Fibroblast of skin of right quadriceps (primary cell): ENCODE measurements at regions not wholly inside any gene's neighbourhood (a gene's known extent, or its start where the extent isn't known, plus 50 kb on each side); places are given as distances from the start of the nearest gene placed in this dataset.

Experiments
- DNase-seq: peaks from one replicate; pipeline ENCODE4 v3.0.0-alpha.2; 2013

DNA sequence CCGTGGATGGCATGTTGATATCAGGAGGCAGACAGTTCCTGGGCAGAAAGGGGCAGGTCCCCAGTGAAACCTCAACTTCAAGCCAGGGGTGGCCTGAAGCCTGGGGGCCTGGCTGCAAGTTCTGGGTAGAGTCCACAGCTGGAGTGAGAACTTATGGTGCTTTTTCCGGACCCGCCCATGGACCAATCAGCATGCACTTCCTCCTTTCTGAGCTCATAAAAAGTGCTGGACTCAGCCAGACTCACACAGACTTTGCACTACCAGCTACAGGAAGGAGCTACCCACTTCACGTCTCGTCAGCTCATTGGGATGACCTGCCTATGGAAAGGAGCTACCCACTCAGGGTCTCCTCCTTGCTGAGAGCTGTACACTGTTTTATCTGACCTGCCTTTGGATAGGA is 183.1 kb upstream of the MC4R start:
- DNase-seq: no peak

GRCh38 chr18:60556326-60556725 is 183.8 kb upstream of the MC4R start:
- no peak for DNase-seq

- no peak for DNase-seq
These were observed 187.5 kb upstream of the MC4R start for GRCh38 chr18:60560071-60560470.

DNA sequence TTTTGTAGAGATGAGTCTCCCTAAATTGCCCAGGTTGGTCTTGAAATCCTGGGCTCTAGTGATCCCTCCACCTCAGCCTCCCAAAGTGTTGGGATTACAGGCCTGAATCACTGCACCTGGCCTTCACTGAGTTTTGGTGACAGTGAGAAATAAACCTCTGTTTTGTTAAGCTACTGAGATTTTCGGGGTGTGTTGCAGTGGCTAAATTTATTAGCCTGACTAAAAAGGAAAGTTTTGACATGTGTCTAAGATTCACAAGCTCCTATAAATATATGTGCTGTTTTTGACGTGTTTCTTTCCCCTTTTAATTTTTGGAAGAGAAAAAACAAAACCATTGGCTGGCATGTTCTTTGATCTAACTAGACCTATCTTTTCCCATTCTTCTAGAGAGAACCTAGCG is 190.5 kb upstream of the MC4R start:
- no peak for DNase-seq

DNA sequence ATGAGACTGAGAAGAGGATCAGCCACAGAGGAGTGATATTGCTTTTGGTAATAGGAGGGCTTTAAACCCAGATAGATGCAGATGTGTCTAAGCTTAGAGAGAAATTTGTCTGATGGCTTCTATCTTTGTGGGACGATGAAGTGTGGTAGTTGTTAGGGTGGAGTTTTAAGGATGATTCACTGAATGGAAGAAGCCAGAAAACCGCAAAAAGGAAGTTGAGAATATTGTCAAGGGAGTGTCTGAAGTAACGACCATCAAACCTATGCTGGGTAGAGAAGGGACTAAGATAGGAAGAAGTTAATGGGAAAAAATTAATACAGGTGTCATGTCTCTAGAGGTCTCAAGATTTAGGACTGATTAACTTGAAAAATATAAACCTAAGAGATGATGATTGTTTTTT is 195.6 kb upstream of the MC4R start:
- DNase-seq: no peak

- no peak for DNase-seq
These were observed 197.6 kb upstream of the MC4R start for GRCh38 chr18:60570172-60570571.

- DNase-seq: no peak
These were observed 204.9 kb upstream of the MC4R start for GRCh38 chr18:60577457-60577856.

GRCh38 chr18:60585670-60586069 is 213.1 kb upstream of the MC4R start:
- DNase-seq: no peak

DNA sequence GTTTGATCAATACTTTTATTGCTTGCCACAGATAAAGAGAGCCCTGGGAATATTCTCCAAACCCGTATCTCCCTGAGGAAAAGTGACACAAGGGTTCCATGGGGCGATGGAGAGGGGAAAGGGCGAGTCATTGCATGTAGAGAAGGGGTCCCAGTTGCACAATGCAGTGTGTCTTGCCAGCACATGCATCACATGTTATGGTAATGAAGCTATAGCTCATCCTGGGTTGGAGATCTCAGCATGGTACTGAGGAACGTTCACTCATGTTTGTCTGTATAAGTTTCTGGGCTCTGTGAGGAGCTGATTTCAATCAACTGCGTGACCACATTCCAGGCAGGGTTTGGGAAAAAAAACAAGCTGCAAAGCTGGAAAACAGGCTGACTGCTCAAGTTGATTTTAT is 220.7 kb upstream of the MC4R start:
- no peak for DNase-seq

DNA sequence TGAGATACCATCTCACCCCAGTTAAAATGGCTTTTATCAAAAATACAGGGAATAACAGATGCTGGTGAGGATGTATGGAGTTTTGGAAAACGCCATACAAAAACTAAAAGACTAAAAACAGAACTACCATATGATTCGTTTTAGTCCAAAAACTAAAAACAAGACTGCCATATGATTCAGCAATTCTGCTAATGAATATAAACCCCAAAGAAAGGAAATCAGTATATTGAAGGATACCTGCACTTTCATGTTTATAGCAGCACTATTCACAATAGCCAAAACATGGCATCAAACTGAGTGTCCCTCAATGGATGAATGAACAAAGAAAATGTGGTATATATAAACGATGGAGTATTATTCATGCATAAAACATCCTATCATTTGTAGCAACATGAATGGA is 224.4 kb upstream of the MC4R start:
- DNase-seq: no peak

GRCh38 chr18:60599267-60599666 is 226.7 kb upstream of the MC4R start:
- DNase-seq: no peak

- no peak for DNase-seq
These were observed 227.4 kb upstream of the MC4R start for GRCh38 chr18:60599995-60600394.

DNA sequence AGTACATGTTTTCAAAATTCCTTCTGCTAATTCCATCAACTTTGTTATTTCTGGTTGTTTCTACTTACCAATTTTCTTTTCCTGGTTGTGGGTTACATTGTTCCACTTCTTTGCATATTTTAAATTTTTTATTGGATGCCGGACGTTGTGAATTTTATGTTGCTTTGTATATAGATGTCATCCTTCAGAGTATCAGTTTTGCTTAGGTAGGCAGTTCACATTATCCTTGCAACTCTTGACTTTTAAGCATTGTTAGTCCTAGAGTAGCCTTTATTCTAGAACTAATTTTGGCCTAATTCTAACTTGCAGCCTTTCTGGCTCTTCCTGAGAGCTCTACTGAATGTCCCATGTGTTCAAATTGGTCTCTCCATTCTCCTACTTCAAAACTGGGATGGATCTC is 228.7 kb upstream of the MC4R start:
- DNase-seq: no peak

- no peak for DNase-seq
These were observed 250.8 kb upstream of the MC4R start for GRCh38 chr18:60623331-60623730.

DNA sequence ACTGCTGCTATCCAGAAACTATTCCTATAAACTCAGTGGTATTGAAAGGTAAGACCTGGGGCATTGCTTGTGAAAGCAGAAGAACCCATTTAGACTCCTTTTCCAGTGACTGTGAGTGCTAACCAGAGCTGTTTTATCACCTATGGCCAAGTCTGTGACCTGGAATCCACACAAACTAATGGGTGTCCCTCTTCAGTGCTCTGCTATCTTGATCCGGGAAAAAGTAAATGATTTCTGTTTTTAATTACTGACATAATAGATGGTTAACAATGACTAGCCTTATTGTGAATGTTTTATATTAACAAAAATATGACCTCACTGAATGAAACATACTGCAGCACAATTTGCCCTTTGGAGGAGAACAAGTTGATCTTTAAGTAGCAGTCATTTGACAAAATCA is 251.6 kb upstream of the MC4R start:
- DNase-seq: no peak

GRCh38 chr18:60639836-60640235 is 267.3 kb upstream of the MC4R start:
- DNase-seq: no peak

GRCh38 chr18:60643009-60643408 is 270.4 kb upstream of the MC4R start:
- no peak for DNase-seq

DNA sequence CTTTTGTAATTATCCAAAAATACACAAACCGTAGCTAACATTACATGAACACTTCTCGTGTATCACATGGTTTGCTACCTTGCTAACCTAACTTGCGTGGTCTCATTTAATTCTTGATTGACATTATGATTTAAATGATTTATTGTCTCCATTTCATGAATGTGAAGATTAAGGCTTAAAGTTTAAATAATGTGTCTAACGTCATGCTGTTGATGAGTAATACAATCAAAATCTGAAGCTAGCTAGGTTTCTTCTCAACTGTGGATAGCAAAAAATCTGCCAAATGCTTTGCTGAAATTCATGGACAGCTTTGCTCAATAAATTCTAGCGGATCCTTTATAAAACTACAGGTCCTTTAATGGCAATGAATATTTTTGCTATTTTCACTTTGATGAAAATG is 274.1 kb upstream of the MC4R start:
- DNase-seq: no peak

- no peak for DNase-seq
These were observed 276.5 kb upstream of the MC4R start for GRCh38 chr18:60649107-60649506.

- no peak for DNase-seq
These were observed 277.4 kb upstream of the MC4R start for GRCh38 chr18:60649842-60650536.

DNA sequence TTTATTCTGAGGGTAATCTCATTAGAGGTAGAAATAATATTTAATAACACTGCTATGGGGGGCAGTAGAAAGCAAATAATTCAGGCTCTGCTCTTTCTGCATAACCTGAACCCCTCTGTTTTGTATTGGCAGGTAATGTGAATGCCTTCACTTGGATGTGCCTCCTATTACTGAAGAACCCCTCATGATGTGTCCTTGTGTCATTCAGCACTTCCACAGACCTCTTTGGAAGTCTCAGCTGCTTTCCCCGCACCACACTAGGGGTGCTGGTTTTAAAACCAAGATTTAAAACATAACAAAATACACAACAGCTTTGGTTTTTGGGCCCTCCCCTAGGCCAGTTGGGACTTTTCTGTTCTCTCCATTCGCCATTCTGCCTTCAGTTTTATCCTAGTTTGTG is 281.7 kb upstream of the MC4R start:
- no peak for DNase-seq

DNA sequence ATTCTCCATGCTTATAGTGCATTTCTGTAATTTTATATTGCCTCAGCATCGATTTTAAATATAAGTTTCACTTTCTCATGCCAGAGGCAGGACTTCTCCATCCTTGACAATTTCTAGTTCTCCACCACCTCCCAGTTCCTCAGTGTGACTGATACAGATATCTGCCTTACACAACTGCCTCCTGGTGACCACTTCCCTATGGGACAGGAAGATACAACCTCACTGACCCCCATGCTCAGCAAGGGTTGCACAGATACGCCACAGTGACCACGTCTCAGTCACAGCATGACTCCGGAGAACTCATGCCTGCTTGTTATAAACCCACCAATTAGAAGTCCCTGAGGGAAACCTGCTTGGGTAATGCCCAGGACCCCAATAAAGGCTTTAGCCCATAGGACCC is 284.0 kb upstream of the MC4R start:
- DNase-seq: no peak

- no peak for DNase-seq
These were observed 289.9 kb upstream of the MC4R start for GRCh38 chr18:60662491-60662890.

GRCh38 chr18:60663060-60663989 is 290.8 kb upstream of the MC4R start:
- no peak for DNase-seq

GRCh38 chr18:60664736-60665135 is 292.2 kb upstream of the MC4R start:
- no peak for DNase-seq
